ENCODE measurements at regions not wholly inside any gene's neighbourhood (a gene's known extent, or its start where the extent isn't known, plus 50 kb on each side); places are given as distances from the start of the nearest gene placed in this dataset.

DNA sequence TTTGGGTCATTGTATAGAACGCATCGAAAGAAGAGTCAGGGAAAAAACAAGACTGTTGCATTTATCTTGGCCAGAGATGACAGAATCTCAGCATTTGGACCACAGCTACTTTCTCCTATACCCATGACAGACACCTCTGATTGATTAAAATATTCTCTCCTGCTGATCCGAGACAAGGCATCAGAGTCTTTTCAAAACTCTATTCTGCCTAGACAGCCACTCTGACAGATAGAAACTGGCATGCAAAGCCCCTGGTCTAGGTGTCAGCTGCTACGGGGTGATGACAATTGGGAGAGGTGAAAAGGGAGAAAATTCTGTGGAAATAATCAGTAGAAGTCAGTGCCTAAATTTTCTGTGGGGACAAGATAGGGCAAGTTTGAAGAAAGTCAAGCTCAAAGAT, 152.2 kb downstream of the PIK3R1 start:
- FAIRE-seq (no peak), DNase-seq (ENCODE audit: low spot score) (no peak), ATAC-seq (no peak)
- Histone ChIP-seq H3K27ac (ENCODE audit: extremely low read length, insufficient read depth, low read length) (no peak overlapping the region), H3K4me2 (ENCODE audit: low read depth, low read length) (no peak overlapping the region), H3K9me3 (ENCODE audit: low read length) (no peaks in the 10 kb centered on the region), H3K4me3 (replicated peaks in 1 of 3; ENCODE audit: insufficient read depth in 1 of 3, low read depth in 2 of 3, low read length in 3 of 3) (no peak overlapping the region), H3K79me2 (ENCODE audit: insufficient read depth, low read length) (no peaks in the 10 kb centered on the region), H4K20me1 (ENCODE audit: insufficient read depth, low read length) (no peaks in the 10 kb centered on the region), H3K36me3 (replicated peaks in 1 of 2; ENCODE audit: control insufficient read depth in 1 of 2, insufficient read depth in 2 of 2, low read length in 2 of 2) (no peaks in the 10 kb centered on the region), H3K4me1 (ENCODE audit: insufficient read depth, low read length) (no peaks in the 10 kb centered on the region), H2AFZ (ENCODE audit: low read length) (no peak overlapping the region), H3K9ac (ENCODE audit: insufficient read depth, low read depth, low read length) (no peak overlapping the region), H3K27me3 (ENCODE audit: control insufficient read depth in 1 of 2, insufficient read depth in 2 of 2, low read length in 2 of 2) (peaks cover 0 to 18% of the 10 kb centered on the region in 2 experiments; a peak in 1 of 5 replicates)
- CTCF ChIA-PET (ENCODE audit: low intra/inter-chr PET ratio, low total read pairs): no interaction called here
- POLR2A ChIA-PET: no interaction called here
- BruUV-seq (replicated peaks): no TSS peak
- 45% methylated on average over 4 of the region's 4 CpGs for WGBS (ENCODE audit: low lambda C conversion rate)
- intact Hi-C loops (cut with micrococcal nuclease; ENCODE audit: unreplicated experiment) (no loop called here), in situ Hi-C loops (cut with HindIII; ENCODE audit: extremely low pct_ligation_motif_present, low pct_unique_long_range_greater_than_20kb) (no loop called here)
- TF ChIP-seq, protein P1, sequence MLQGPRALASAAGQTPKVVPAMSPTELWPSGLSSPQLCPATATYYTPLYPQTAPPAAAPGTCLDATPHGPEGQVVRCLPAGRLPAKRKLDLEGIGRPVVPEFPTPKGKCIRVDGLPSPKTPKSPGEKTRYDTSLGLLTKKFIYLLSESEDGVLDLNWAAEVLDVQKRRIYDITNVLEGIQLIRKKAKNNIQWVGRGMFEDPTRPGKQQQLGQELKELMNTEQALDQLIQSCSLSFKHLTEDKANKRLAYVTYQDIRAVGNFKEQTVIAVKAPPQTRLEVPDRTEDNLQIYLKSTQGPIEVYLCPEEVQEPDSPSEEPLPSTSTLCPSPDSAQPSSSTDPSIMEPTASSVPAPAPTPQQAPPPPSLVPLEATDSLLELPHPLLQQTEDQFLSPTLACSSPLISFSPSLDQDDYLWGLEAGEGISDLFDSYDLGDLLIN (CRISPR knock-in tag; IDR thresholded peaks at IDR 0.05; ENCODE audit: borderline replicate concordance): no peak
- no peak for TF ChIP-seq ZMYM3 (CRISPR knock-in tag; IDR thresholded peaks at IDR 0.05)
- TF ChIP-seq NFE2 (CRISPR knock-in tag; IDR thresholded peaks at IDR 0.05): no peak
- TF ChIP-seq CCAR2 (optimal IDR thresholded peaks at IDR 0.05; ENCODE audit: low read depth, low read length): no peak
- TF ChIP-seq, protein P2, sequence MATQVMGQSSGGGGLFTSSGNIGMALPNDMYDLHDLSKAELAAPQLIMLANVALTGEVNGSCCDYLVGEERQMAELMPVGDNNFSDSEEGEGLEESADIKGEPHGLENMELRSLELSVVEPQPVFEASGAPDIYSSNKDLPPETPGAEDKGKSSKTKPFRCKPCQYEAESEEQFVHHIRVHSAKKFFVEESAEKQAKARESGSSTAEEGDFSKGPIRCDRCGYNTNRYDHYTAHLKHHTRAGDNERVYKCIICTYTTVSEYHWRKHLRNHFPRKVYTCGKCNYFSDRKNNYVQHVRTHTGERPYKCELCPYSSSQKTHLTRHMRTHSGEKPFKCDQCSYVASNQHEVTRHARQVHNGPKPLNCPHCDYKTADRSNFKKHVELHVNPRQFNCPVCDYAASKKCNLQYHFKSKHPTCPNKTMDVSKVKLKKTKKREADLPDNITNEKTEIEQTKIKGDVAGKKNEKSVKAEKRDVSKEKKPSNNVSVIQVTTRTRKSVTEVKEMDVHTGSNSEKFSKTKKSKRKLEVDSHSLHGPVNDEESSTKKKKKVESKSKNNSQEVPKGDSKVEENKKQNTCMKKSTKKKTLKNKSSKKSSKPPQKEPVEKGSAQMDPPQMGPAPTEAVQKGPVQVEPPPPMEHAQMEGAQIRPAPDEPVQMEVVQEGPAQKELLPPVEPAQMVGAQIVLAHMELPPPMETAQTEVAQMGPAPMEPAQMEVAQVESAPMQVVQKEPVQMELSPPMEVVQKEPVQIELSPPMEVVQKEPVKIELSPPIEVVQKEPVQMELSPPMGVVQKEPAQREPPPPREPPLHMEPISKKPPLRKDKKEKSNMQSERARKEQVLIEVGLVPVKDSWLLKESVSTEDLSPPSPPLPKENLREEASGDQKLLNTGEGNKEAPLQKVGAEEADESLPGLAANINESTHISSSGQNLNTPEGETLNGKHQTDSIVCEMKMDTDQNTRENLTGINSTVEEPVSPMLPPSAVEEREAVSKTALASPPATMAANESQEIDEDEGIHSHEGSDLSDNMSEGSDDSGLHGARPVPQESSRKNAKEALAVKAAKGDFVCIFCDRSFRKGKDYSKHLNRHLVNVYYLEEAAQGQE (IDR thresholded peaks at IDR 0.05; ENCODE audit: borderline replicate concordance in 1 of 2, low read depth in 1 of 2, low read length in 2 of 2): no peak
- TF ChIP-seq, protein P3, sequence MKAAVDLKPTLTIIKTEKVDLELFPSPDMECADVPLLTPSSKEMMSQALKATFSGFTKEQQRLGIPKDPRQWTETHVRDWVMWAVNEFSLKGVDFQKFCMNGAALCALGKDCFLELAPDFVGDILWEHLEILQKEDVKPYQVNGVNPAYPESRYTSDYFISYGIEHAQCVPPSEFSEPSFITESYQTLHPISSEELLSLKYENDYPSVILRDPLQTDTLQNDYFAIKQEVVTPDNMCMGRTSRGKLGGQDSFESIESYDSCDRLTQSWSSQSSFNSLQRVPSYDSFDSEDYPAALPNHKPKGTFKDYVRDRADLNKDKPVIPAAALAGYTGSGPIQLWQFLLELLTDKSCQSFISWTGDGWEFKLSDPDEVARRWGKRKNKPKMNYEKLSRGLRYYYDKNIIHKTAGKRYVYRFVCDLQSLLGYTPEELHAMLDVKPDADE (CRISPR knock-in tag; IDR thresholded peaks at IDR 0.05): no peak
- TF ChIP-seq, protein P4, sequence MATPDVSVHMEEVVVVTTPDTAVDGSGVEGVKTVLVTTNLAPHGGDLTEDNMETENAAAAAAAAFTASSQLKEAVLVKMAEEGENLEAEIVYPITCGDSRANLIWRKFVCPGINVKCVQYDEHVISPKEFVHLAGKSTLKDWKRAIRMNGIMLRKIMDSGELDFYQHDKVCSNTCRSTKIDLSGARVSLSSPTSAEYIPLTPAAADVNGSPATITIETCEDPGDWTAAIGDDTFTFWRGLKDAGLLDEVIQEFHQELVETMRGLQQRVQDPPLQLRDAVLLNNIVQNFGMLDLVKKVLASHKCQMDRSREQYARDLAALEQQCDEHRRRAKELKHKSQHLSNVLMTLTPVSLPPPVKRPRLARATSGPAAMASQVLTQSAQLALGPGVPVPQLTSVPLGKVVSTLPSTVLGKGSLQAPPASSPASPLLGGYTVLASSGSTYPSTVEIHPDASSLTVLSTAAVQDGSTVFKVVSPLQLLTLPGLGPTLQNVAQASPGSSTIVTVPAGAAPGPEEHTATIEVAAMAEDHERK (CRISPR knock-in tag; IDR thresholded peaks at IDR 0.05; ENCODE audit: low read depth): no peak
- TF ChIP-seq GFI1 (CRISPR knock-in tag; IDR thresholded peaks at IDR 0.05; ENCODE audit: borderline replicate concordance): no peak
- TF ChIP-seq, protein P5, sequence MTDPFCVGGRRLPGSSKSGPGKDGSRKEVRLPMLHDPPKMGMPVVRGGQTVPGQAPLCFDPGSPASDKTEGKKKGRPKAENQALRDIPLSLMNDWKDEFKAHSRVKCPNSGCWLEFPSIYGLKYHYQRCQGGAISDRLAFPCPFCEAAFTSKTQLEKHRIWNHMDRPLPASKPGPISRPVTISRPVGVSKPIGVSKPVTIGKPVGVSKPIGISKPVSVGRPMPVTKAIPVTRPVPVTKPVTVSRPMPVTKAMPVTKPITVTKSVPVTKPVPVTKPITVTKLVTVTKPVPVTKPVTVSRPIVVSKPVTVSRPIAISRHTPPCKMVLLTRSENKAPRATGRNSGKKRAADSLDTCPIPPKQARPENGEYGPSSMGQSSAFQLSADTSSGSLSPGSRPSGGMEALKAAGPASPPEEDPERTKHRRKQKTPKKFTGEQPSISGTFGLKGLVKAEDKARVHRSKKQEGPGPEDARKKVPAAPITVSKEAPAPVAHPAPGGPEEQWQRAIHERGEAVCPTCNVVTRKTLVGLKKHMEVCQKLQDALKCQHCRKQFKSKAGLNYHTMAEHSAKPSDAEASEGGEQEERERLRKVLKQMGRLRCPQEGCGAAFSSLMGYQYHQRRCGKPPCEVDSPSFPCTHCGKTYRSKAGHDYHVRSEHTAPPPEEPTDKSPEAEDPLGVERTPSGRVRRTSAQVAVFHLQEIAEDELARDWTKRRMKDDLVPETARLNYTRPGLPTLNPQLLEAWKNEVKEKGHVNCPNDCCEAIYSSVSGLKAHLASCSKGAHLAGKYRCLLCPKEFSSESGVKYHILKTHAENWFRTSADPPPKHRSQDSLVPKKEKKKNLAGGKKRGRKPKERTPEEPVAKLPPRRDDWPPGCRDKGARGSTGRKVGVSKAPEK (CRISPR knock-in tag; IDR thresholded peaks at IDR 0.05; ENCODE audit: borderline replicate concordance): no peak
- no peak for TF ChIP-seq SP140L (CRISPR knock-in tag; IDR thresholded peaks at IDR 0.05; ENCODE audit: borderline replicate concordance)
- TF ChIP-seq ZNF354B (CRISPR knock-in tag; IDR thresholded peaks at IDR 0.05): no peak
- TF ChIP-seq ZNF121 (CRISPR knock-in tag; IDR thresholded peaks at IDR 0.05): no peak
- TF ChIP-seq NONO (IDR thresholded peaks at IDR 0.05): no peak
- TF ChIP-seq NONO (CRISPR knock-in tag; conservative IDR thresholded peaks at IDR 0.05): no peak
- TF ChIP-seq SIX1 (CRISPR knock-in tag; IDR thresholded peaks at IDR 0.05; ENCODE audit: borderline replicate concordance): no peak
- no peak for TF ChIP-seq POLR2A (IDR thresholded peaks at IDR 0.05; ENCODE audit: insufficient read depth in 1 of 2, low read depth in 2 of 2, low read length in 2 of 2)

Measured in HepG2 (cell line).